ELF-1 (cell line): ENCODE measurements at regions not wholly inside any gene's neighbourhood (a gene's known extent, or its start where the extent isn't known, plus 50 kb on each side); places are given as distances from the start of the nearest gene placed in this dataset.

Experiments
- DNase-seq: peaks from one replicate; pipeline ENCODE4 v3.0.0-alpha.2; 2016; ENCODE audit warnings: low read depth, low spot score

GRCh38 chr6:168968801-168969200, 284.8 kb downstream of the THBS2 start:
- DNase-seq, result no peak

GRCh38 chr6:168968228-168968627, 285.4 kb downstream of the THBS2 start:
- DNase-seq, result no peak

GRCh38 chr6:168967281-168967925, 286.2 kb downstream of the THBS2 start:
- no peak for DNase-seq

GRCh38 chr6:168964138-168964835, 289.4 kb downstream of the THBS2 start:
- DNase-seq, result no peak

GRCh38 chr6:168962886-168963285, 290.8 kb downstream of the THBS2 start:
- DNase-seq, result no peak

GRCh38 chr6:168961264-168961656, 292.4 kb downstream of the THBS2 start:
- no peak for DNase-seq

GRCh38 chr6:168960551-168961263, 292.9 kb downstream of the THBS2 start:
- DNase-seq, result no peak

GRCh38 chr6:168959696-168960095, 293.9 kb downstream of the THBS2 start:
- no peak for DNase-seq

GRCh38 chr6:168956884-168957730, 296.5 kb downstream of the THBS2 start:
- DNase-seq, result peak; percentile 79

- no peak for DNase-seq
Measured at GRCh38 chr6:168956141-168956838, 297.4 kb downstream of the THBS2 start.

- no peak for DNase-seq
Measured at GRCh38 chr6:168953461-168953860, 300.2 kb downstream of the THBS2 start.

GRCh38 chr6:168951217-168951616, 302.4 kb downstream of the THBS2 start:
- no peak for DNase-seq

- no peak for DNase-seq
Measured at GRCh38 chr6:168950858-168951214, 302.8 kb downstream of the THBS2 start.

GRCh38 chr6:168949981-168950857, 303.4 kb downstream of the THBS2 start:
- DNase-seq, result no peak

- DNase-seq, result no peak
Measured at GRCh38 chr6:168948990-168949531, 304.6 kb downstream of the THBS2 start.

GRCh38 chr6:168948002-168948401, 305.6 kb downstream of the THBS2 start:
- DNase-seq, result no peak

- DNase-seq, result no peak
Measured at GRCh38 chr6:168943231-168943905, 310.3 kb downstream of the THBS2 start.

GRCh38 chr6:168942646-168943045, 311.0 kb downstream of the THBS2 start:
- DNase-seq, result no peak

GRCh38 chr6:168941036-168941435, 312.6 kb downstream of the THBS2 start:
- no peak for DNase-seq
